Neural cell (in vitro differentiated cells): ENCODE measurements at regions not wholly inside any gene's neighbourhood (a gene's known extent, or its start where the extent isn't known, plus 50 kb on each side); places are given as distances from the start of the nearest gene placed in this dataset.
"Not testable (repeated sequence)": the region's sequence is repeated elsewhere in the genome, so short reads cannot be mapped to it uniquely, and the experiment has no call there.

ENCODE experiments used
- CTCF ChIP-seq: fragments of 450-650 bp; IDR thresholded peaks from 2 replicates; pipeline ENCODE4 v1.5.1; 2014; ENCODE audit warnings: antibody characterized with exemption, mild to moderate bottlenecking, moderate library complexity; ENCODE audit not compliant: poor library complexity, severe bottlenecking
- EP300 ChIP-seq: fragments of 450-650 bp; conservative IDR thresholded peaks from 2 replicates; pipeline ENCODE4 v1.6.1; 2014; ENCODE audit warnings: antibody characterized with exemption, mild to moderate bottlenecking, moderate library complexity; ENCODE audit not compliant: poor library complexity, severe bottlenecking
- EZH2 ChIP-seq: fragments of 200-600, 300-800 bp; shearing (Covaris generic), sonication (generic); IDR thresholded peaks from 2 replicates; pipeline ENCODE4 v1.6.1; 2014; ENCODE audit warnings: antibody characterized with exemption, low read length, borderline replicate concordance, mild to moderate bottlenecking; ENCODE audit not compliant: insufficient read depth, poor library complexity, severe bottlenecking
- POLR2AphosphoS5 ChIP-seq: IDR thresholded peaks from 2 replicates; pipeline ENCODE4 v1.6.1; 2012
- RAD21 ChIP-seq: fragments of 450-650 bp; conservative IDR thresholded peaks from 2 replicates; pipeline ENCODE4 v1.6.1; 2014; ENCODE audit warnings: antibody characterized with exemption, mild to moderate bottlenecking, moderate library complexity
- SMC3 ChIP-seq: fragments of 450-650 bp; conservative IDR thresholded peaks from 2 replicates; pipeline ENCODE4 v1.6.1; 2014; ENCODE audit warnings: antibody characterized with exemption, mild to moderate bottlenecking, moderate library complexity; ENCODE audit not compliant: poor library complexity
- TAF1 ChIP-seq: IDR thresholded peaks from 2 replicates; pipeline ENCODE4 v1.6.1; 2012; ENCODE audit warnings: low read depth
- TF ChIP-seq, protein P1 (sequence below): IDR thresholded peaks from 2 replicates; pipeline ENCODE4 v1.6.1; 2012; ENCODE audit warnings: borderline replicate concordance

- not testable (repeated sequence) for TF ChIP-seq EP300, EZH2, CTCF, RAD21, POLR2AphosphoS5, SMC3, TAF1
- TF ChIP-seq, protein P1, sequence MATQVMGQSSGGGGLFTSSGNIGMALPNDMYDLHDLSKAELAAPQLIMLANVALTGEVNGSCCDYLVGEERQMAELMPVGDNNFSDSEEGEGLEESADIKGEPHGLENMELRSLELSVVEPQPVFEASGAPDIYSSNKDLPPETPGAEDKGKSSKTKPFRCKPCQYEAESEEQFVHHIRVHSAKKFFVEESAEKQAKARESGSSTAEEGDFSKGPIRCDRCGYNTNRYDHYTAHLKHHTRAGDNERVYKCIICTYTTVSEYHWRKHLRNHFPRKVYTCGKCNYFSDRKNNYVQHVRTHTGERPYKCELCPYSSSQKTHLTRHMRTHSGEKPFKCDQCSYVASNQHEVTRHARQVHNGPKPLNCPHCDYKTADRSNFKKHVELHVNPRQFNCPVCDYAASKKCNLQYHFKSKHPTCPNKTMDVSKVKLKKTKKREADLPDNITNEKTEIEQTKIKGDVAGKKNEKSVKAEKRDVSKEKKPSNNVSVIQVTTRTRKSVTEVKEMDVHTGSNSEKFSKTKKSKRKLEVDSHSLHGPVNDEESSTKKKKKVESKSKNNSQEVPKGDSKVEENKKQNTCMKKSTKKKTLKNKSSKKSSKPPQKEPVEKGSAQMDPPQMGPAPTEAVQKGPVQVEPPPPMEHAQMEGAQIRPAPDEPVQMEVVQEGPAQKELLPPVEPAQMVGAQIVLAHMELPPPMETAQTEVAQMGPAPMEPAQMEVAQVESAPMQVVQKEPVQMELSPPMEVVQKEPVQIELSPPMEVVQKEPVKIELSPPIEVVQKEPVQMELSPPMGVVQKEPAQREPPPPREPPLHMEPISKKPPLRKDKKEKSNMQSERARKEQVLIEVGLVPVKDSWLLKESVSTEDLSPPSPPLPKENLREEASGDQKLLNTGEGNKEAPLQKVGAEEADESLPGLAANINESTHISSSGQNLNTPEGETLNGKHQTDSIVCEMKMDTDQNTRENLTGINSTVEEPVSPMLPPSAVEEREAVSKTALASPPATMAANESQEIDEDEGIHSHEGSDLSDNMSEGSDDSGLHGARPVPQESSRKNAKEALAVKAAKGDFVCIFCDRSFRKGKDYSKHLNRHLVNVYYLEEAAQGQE: not testable (repeated sequence)
Measured at GRCh38 chrX:118295818-118296217, 50.1 kb upstream of the WDR44 start.
